ENCODE measurements at regions not wholly inside any gene's neighbourhood (a gene's known extent, or its start where the extent isn't known, plus 50 kb on each side); places are given as distances from the start of the nearest gene placed in this dataset.

DNA sequence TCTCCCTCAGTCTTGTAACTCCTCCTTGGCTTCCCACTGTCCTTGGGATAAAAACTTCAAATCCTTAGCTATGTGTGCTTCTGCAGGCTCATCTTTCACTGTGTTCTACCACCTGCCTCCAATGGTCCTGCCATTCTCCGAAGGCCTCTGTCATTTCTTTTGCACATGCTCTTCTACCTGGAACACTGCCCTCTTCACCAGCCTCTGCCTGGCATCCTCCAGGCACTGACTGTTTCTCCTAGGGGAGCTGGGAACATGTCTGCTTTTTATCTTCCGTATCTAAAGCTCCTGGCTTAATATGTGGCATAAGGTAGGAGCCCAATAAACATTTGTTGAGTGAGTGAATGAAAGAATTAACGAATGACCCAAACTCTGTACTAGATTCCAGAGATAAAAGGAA lies 603.3 kb upstream of the TMEM132C start:
- TF ChIP-seq, protein P1, sequence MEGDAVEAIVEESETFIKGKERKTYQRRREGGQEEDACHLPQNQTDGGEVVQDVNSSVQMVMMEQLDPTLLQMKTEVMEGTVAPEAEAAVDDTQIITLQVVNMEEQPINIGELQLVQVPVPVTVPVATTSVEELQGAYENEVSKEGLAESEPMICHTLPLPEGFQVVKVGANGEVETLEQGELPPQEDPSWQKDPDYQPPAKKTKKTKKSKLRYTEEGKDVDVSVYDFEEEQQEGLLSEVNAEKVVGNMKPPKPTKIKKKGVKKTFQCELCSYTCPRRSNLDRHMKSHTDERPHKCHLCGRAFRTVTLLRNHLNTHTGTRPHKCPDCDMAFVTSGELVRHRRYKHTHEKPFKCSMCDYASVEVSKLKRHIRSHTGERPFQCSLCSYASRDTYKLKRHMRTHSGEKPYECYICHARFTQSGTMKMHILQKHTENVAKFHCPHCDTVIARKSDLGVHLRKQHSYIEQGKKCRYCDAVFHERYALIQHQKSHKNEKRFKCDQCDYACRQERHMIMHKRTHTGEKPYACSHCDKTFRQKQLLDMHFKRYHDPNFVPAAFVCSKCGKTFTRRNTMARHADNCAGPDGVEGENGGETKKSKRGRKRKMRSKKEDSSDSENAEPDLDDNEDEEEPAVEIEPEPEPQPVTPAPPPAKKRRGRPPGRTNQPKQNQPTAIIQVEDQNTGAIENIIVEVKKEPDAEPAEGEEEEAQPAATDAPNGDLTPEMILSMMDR (IDR thresholded peaks at IDR 0.05 in 8 of 11, conservative IDR thresholded peaks at IDR 0.05 in 3 of 11) = no peak
- TF ChIP-seq POLR2A (IDR thresholded peaks at IDR 0.05) (no peak), POLR2AphosphoS5 (IDR thresholded peaks at IDR 0.05) (no peak)
